ENCODE measurements at regions not wholly inside any gene's neighbourhood (a gene's known extent, or its start where the extent isn't known, plus 50 kb on each side); places are given as distances from the start of the nearest gene placed in this dataset.
"Not testable (repeated sequence)": the region's sequence is repeated elsewhere in the genome, so short reads cannot be mapped to it uniquely, and the experiment has no call there.

DNA sequence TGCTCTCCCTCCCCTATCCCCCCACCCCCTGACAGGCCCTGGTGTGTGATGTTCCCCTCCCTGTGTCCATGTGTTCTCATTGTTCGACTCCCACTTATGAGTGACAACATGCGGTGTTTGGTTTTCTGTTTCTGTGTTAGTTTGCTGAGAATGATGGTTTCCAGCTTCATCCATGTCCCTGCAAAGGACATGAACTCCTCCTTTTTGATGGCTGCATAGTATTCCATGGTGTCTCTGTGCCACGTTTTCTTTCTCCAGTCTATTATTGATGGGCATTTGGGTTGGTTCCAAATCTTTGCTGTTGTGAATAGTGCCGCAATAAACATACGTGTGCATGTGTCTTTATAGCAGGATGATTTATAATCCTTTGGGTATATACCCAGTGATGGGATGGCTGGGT, 121.8 kb upstream of the SHOX start:
- TF ChIP-seq, protein P1, sequence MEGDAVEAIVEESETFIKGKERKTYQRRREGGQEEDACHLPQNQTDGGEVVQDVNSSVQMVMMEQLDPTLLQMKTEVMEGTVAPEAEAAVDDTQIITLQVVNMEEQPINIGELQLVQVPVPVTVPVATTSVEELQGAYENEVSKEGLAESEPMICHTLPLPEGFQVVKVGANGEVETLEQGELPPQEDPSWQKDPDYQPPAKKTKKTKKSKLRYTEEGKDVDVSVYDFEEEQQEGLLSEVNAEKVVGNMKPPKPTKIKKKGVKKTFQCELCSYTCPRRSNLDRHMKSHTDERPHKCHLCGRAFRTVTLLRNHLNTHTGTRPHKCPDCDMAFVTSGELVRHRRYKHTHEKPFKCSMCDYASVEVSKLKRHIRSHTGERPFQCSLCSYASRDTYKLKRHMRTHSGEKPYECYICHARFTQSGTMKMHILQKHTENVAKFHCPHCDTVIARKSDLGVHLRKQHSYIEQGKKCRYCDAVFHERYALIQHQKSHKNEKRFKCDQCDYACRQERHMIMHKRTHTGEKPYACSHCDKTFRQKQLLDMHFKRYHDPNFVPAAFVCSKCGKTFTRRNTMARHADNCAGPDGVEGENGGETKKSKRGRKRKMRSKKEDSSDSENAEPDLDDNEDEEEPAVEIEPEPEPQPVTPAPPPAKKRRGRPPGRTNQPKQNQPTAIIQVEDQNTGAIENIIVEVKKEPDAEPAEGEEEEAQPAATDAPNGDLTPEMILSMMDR (IDR thresholded peaks at IDR 0.05; ENCODE audit: low read depth, low read length), result not testable (repeated sequence)
- TF ChIP-seq EZH2phosphoT487 (IDR thresholded peaks at IDR 0.05; ENCODE audit: low read depth), result not testable (repeated sequence)
